ENCODE measurements at regions not wholly inside any gene's neighbourhood (a gene's known extent, or its start where the extent isn't known, plus 50 kb on each side); places are given as distances from the start of the nearest gene placed in this dataset.
"Not testable (repeated sequence)": the region's sequence is repeated elsewhere in the genome, so short reads cannot be mapped to it uniquely, and the experiment has no call there.

- DNase-seq (ENCODE audit: low read depth), result not testable (repeated sequence)
These were observed 1239.5 kb downstream of the OLFM4 start for GRCh38 chr13:54268013-54268695.

GRCh38 chr13:54287062-54287764 is 1258.6 kb downstream of the OLFM4 start:
- no peak for DNase-seq (ENCODE audit: low read depth)

- DNase-seq (ENCODE audit: low read depth), result no peak
These were observed 1272.5 kb downstream of the OLFM4 start for GRCh38 chr13:54301085-54301484.

DNA sequence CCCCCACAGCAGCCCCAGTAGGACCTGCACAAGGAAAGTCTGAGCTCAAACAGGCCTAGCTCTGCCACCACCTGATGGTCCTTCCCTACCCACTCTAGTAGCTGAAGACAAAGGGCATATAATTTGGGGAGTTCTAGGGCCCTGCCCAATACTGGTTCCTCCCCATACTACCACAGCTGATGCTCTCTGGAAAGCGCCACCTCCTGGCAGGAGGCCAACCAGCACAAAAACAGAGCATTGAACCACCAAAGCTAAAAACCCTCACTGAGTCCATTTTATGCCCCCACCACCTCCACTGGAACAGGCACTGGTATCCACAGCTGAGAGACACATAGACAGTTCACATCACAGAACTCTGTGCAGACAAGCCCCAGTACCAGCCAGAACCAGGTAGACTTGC is 1276.8 kb downstream of the OLFM4 start:
- DNase-seq (ENCODE audit: low read depth), result no peak

GRCh38 chr13:54312885-54313284 is 1284.3 kb downstream of the OLFM4 start:
- DNase-seq (ENCODE audit: low read depth), result no peak

- no peak for DNase-seq (ENCODE audit: low read depth)
These were observed 1289.1 kb downstream of the OLFM4 start for GRCh38 chr13:54317722-54318121.

- DNase-seq (ENCODE audit: low read depth), result no peak
These were observed 1308.9 kb downstream of the OLFM4 start for GRCh38 chr13:54337540-54337939.

DNA sequence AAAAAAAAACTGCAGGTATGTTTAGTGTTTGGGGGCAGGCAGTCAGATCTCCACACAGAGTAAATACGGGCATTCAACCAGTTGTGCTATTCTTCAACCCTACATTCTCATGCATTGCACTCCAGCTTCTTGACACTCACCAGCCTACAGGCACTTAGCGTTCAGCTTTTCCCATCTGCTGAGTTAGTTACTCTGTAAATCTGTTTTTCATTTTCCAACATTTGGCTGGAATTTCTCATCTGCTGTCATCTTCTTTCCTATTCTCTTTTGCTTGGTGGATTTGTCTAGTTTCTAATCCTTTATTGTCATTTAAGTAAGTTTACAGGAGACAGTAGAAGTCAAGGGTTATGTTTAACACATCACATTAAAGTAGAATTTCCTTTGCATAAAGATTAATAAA is 1318.9 kb downstream of the OLFM4 start:
- no peak for DNase-seq (ENCODE audit: low read depth)

DNA sequence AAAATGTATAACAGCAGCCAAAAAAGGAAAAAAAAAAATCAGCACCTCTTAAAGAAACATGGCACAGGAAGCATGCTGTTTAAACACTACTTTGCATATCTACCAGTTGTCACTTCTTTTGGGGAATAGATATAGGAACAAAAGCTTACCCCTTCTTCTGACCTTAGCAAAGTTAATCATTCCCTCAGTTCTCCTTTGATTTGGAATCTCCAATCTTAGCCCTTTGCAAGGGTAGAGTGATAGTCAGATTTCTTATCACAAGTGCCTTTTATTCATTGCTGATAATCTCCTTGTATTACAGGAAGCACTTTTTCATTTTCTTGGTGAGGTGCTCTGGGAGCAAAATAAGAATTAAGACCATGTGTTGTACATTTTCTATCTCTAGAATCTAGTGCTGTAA is 1327.6 kb downstream of the OLFM4 start:
- DNase-seq (ENCODE audit: low read depth), result no peak

GRCh38 chr13:54356849-54357248 is 1328.2 kb downstream of the OLFM4 start:
- no peak for DNase-seq (ENCODE audit: low read depth)

- no peak for DNase-seq (ENCODE audit: low read depth)
These were observed 1328.8 kb downstream of the OLFM4 start for GRCh38 chr13:54357284-54357933.

DNA sequence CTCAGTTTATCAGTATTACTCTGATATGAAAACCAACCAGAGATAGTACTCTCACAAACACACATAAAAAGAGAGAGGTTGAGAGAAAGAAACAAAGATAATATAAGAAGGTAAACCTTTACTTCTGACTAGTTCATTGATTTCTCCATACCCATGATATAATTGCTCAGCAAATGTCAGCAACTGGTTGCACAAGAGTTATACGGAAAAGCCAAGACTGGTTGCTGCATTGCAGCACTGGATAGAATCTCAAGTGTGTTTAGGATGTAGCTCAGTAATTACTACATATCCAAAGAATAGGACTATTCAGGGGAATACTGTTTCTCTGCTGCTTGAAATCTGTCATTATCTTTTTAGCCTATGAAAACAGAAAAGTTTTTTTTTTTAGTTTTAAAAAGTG is 1332.8 kb downstream of the OLFM4 start:
- DNase-seq (ENCODE audit: low read depth), result no peak

DNA sequence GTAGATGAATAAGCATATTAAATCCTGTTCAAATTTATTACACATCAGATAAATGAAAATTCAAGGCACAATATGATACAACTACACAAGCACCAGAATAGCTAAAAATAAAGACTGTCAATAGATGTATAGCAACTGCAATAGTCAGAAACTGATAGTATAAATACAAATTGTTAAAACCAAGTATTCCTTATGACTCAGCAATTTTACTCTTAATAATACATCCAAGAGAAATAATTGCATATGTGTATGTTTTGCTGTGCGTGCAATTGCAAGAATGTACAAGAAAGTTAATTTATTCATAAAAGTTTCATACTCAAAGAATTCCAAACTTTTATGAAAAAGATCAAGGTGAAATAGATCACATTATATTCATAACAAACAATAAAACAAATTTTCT is 1338.1 kb downstream of the OLFM4 start:
- no peak for DNase-seq (ENCODE audit: low read depth)

DNA sequence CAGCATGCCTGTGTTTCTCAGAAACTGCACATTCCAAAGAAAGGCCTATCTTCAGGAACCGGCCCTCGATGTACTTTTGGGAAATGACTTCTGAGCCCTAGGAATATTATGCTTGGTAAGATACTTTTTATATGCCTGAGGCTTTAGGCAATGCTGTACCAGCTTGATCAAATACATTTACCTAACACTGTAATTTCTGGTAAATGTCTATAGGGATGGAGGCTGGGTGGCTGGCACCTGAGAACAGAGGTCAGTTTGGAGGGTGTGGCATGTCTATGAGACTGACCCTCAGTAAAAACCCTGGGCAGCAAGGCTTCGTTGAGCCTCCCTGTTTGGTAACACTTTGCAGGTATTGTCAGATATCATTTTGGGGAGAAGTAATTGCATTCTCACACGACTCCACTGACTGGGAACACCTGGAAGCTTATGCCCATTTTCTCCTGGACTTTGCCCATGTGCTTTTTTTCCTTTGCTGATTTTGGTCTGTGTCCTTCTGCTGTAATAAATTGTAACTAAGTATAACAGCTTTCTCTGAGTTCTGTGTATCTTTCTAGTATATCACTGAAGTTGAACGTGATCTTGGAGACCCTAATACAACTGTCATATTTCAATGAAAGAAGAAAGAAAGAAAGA is 1339.1 kb downstream of the OLFM4 start:
- DNase-seq (ENCODE audit: low read depth), result no peak

DNA sequence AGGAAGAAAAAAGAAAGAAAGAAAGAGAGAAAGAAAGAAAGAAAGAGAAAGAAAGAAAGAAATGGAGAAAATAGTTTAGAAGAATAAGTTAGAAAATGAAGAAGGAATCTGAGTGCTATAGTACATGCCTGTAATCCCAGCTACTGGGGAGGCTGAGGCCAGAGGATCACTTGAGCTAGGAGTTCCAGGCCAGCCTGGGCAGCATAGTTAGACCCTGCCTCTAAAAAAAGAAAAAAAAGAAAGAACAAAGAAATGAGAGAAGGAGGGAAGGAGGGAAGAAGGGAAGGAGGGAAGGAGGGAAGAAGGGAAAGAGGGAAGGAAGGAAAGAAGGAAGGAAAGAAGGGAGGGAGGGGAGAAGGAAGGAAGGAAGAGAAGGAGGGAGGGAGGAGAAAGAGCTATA is 1339.8 kb downstream of the OLFM4 start:
- DNase-seq (ENCODE audit: low read depth), result no peak

DNA sequence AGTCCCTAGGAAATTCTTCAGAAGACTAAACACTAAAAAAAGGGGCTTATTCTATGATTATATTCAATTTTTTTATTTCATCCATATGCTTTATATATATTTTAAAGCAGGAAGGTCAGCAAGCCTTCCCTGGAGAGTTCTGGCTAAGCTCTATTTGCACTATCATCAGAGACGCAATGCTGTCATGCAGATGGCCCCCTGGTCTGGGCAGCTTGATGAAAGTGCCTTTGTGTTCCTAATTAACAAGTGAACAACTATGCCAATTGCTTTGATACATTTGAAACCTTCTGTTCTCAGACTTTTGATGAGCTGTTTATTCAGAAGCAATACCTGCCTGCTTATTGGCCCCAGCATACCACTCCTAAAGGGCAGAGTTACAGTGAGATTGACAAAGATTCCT is 1344.6 kb downstream of the OLFM4 start:
- no peak for DNase-seq (ENCODE audit: low read depth)

GRCh38 chr13:54379461-54379860 is 1350.8 kb downstream of the OLFM4 start:
- DNase-seq (ENCODE audit: low read depth), result no peak

- no peak for DNase-seq (ENCODE audit: low read depth)
These were observed 1355.0 kb downstream of the OLFM4 start for GRCh38 chr13:54383604-54384003.

- no peak for DNase-seq (ENCODE audit: low read depth)
These were observed 1359.0 kb downstream of the OLFM4 start for GRCh38 chr13:54387625-54388024.

- no peak for DNase-seq (ENCODE audit: low read depth)
These were observed 1362.2 kb downstream of the OLFM4 start for GRCh38 chr13:54390841-54391240.

DNA sequence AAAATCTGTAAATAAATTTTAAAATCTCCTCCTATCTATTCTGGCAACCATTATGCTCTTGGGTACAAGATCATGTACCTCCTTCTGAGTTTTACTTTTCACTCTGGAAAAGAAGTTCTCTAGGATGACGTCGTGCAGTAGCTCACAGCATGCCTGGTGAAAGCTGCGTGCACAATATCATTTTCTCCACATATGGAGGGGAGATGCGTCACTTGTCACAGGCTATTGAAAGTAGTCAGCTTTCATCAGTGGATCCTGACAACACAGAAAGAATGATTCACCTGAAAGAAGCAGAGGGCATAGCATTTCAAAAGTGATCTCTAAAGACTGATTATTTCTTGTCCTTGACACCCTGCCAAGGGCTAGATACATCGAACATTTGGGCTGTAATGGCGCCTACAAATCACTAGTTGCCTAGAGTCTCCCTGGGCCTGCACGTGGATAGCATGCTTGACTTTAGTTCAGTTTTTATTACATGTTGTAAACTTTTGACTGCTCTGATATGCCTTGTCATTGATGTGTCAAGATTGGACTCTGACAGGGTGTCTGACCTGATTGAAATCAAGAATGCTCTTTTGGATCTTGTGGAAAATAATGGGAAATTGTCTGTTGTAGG is 1365.6 kb downstream of the OLFM4 start:
- no peak for DNase-seq (ENCODE audit: low read depth)

DNA sequence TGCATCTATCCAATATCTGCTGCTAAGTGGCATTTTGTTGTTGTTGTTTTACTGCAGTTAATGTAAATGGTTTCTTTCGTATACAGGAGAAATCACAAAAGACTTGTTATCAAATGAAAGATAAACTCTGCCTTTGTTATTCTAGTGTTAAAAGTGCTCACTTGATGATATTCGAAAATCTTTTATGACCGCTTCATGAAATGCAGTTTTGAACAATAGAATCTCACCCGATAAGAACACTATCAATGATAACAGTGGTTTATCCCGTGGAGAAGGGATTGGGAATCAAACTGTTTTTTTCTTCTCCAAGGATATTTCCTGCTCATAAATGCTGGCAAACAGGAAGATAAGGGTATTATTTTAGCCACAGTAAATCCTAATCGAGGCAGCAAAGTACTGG is 1366.3 kb downstream of the OLFM4 start:
- DNase-seq (ENCODE audit: low read depth), result no peak
